Trophoblast cell (in vitro differentiated cells and primary cell): ENCODE measurements at regions not wholly inside any gene's neighbourhood (a gene's known extent, or its start where the extent isn't known, plus 50 kb on each side); places are given as distances from the start of the nearest gene placed in this dataset.
"Not testable (repeated sequence)": the region's sequence is repeated elsewhere in the genome, so short reads cannot be mapped to it uniquely, and the experiment has no call there.

Experiments used
- DNase-seq, 2 donors: peaks; one replicate each; pipeline ENCODE4 v3.0.0-alpha.2; 2016
- H2AFZ ChIP-seq: 2 replicates; pipeline ENCODE4 v1.6.1; 2013; ENCODE audit warnings: low read length, moderate library complexity, mild to moderate bottlenecking; ENCODE audit not compliant: insufficient read depth, poor library complexity
- H2AK5ac ChIP-seq: 2 replicates; pipeline ENCODE4 v1.6.1; 2013; ENCODE audit warnings: mild to moderate bottlenecking, low read length
- H2BK120ac ChIP-seq: 2 replicates; pipeline ENCODE4 v1.6.1; 2013; ENCODE audit warnings: low read length, mild to moderate bottlenecking, moderate library complexity; ENCODE audit not compliant: insufficient read depth, poor library complexity
- H2BK12ac ChIP-seq: 2 replicates; pipeline ENCODE4 v1.6.1; 2013; ENCODE audit warnings: mild to moderate bottlenecking, low read length, moderate library complexity
- H2BK5ac ChIP-seq: 2 replicates; pipeline ENCODE4 v1.6.1; 2013; ENCODE audit warnings: low read length, low read depth, moderate library complexity, mild to moderate bottlenecking; ENCODE audit not compliant: poor library complexity
- H3K14ac ChIP-seq: 2 replicates; pipeline ENCODE4 v1.6.1; 2013; ENCODE audit warnings: mild to moderate bottlenecking, low read length
- H3K18ac ChIP-seq: 2 replicates; pipeline ENCODE4 v1.6.1; 2013; ENCODE audit warnings: mild to moderate bottlenecking, low read length
- H3K23ac ChIP-seq: 2 replicates; pipeline ENCODE4 v1.6.1; 2013; ENCODE audit warnings: low read length
- H3K27ac ChIP-seq: 2 replicates; pipeline ENCODE4 v1.5.1; 2013; ENCODE audit warnings: low read depth, mild to moderate bottlenecking, inconsistent platforms, low read length, moderate library complexity
- H3K27me3 ChIP-seq: 2 replicates; pipeline ENCODE4 v1.6.1; 2013; ENCODE audit warnings: inconsistent platforms, mild to moderate bottlenecking, low read length, moderate library complexity; ENCODE audit not compliant: insufficient read depth
- H3K36me3 ChIP-seq, 2 experiments: 1 replicate in 1 of 2; 2 replicates in 1 of 2; pipeline ENCODE4 v1.6.1; 2013; ENCODE audit warnings: low read length in 2 of 2, mild to moderate bottlenecking in 2 of 2, moderate library complexity in 1 of 2; ENCODE audit not compliant: insufficient read depth in 2 of 2, control insufficient read depth in 1 of 2
- H3K4ac ChIP-seq: 2 replicates; pipeline ENCODE4 v1.6.1; 2013; ENCODE audit warnings: low read depth, mild to moderate bottlenecking, low read length, moderate library complexity
- H3K4me1 ChIP-seq, 2 experiments: 1 replicate in 1 of 2; 2 replicates in 1 of 2; pipeline ENCODE4 v1.6.1; 2013; ENCODE audit warnings: low read length in 2 of 2, mild to moderate bottlenecking in 2 of 2, moderate library complexity in 1 of 2; ENCODE audit not compliant: insufficient read depth in 2 of 2, control insufficient read depth in 1 of 2
- H3K4me2 ChIP-seq: 2 replicates; pipeline ENCODE4 v1.6.1; 2013; ENCODE audit warnings: inconsistent platforms, mild to moderate bottlenecking, low read length, moderate library complexity
- H3K4me3 ChIP-seq: 2 replicates; pipeline ENCODE4 v1.5.1; 2013; ENCODE audit warnings: mild to moderate bottlenecking, low read depth, low read length, inconsistent platforms
- H3K79me1 ChIP-seq: one replicate; pipeline ENCODE4 v1.6.1; 2013; ENCODE audit warnings: low read length
- H3K79me2 ChIP-seq: 2 replicates; pipeline ENCODE4 v1.6.1; 2013; ENCODE audit warnings: low read length, mild to moderate bottlenecking; ENCODE audit not compliant: control insufficient read depth, insufficient read depth, poor library complexity
- H3K9ac ChIP-seq: 2 replicates; pipeline ENCODE4 v1.6.1; 2013; ENCODE audit warnings: mild to moderate bottlenecking, low read length
- H3K9me3 ChIP-seq: 2 replicates; pipeline ENCODE4 v1.6.1; 2013; ENCODE audit warnings: low read depth, mild to moderate bottlenecking, control low read depth, inconsistent platforms, low read length; ENCODE audit not compliant: insufficient read depth
- H4K12ac ChIP-seq: 2 replicates; pipeline ENCODE4 v1.6.1; 2013; ENCODE audit warnings: low read depth, mild to moderate bottlenecking, low read length, moderate library complexity
- H4K8ac ChIP-seq: 2 replicates; pipeline ENCODE4 v1.6.1; 2013; ENCODE audit warnings: low read depth, mild to moderate bottlenecking, low read length, moderate library complexity
- H4K91ac ChIP-seq: one replicate; pipeline ENCODE4 v1.6.1; 2013; ENCODE audit warnings: low read depth, mild to moderate bottlenecking, low read length, moderate library complexity
- WGBS: extraction: QIAGEN DNeasy Blood & Tissue Kit; methylation state at CpG from one replicate; pipeline ENCODE4 v1.1.7; 2013; ENCODE audit warnings: missing lambda C conversion rate; ENCODE audit not compliant: insufficient read length, insufficient coverage; ENCODE audit errors: extremely low coverage; 5-methylcytosine and 5-hydroxymethylcytosine counted together

- DNase-seq, H3K79me2 ChIP-seq, H3K9me3 ChIP-seq, H3K4me1 ChIP-seq, H3K27me3 ChIP-seq, H3K23ac ChIP-seq, H3K18ac ChIP-seq, H3K14ac ChIP-seq, H4K12ac ChIP-seq, H3K79me1 ChIP-seq, H3K4me2 ChIP-seq, H2BK5ac ChIP-seq, H3K4ac ChIP-seq, H2AFZ ChIP-seq, H2BK120ac ChIP-seq, H4K91ac ChIP-seq, H3K36me3 ChIP-seq, H3K27ac ChIP-seq, H2AK5ac ChIP-seq, H4K8ac ChIP-seq, H2BK12ac ChIP-seq, H3K4me3 ChIP-seq, H3K9ac ChIP-seq: not testable (repeated sequence)
- no CpG with 5 or more reads among the region's 23 CpGs for WGBS
Measured at GRCh38 chr4:189722324-189723003, 218.2 kb upstream of the FRG1 start.

- H4K91ac ChIP-seq: not testable (repeated sequence)
Measured at GRCh38 chr4:189727982-189728638, 212.6 kb upstream of the FRG1 start.

GRCh38 chr4:189731989-189732388 lies 208.7 kb upstream of the FRG1 start:
- not testable (repeated sequence) for H2BK120ac ChIP-seq, H3K79me1 ChIP-seq, H3K27me3 ChIP-seq, H3K4ac ChIP-seq, H3K79me2 ChIP-seq, H3K18ac ChIP-seq, H4K8ac ChIP-seq, H2BK5ac ChIP-seq, H3K9me3 ChIP-seq, H4K12ac ChIP-seq, H3K27ac ChIP-seq, H2AFZ ChIP-seq, H2BK12ac ChIP-seq, H3K4me3 ChIP-seq, H3K9ac ChIP-seq, DNase-seq, H3K4me1 ChIP-seq, H3K14ac ChIP-seq, H3K36me3 ChIP-seq, H2AK5ac ChIP-seq, H3K4me2 ChIP-seq, H3K23ac ChIP-seq, H4K91ac ChIP-seq
- no CpG with 5 or more reads among the region's 10 CpGs for WGBS

More at GRCh38 chr4:189727982-189728638, 212.6 kb upstream of the FRG1 start:
- not testable (repeated sequence) for H4K8ac ChIP-seq, H3K18ac ChIP-seq, H3K27ac ChIP-seq, H3K4ac ChIP-seq, H3K4me1 ChIP-seq, H2BK120ac ChIP-seq, H4K12ac ChIP-seq, H2BK5ac ChIP-seq, H3K23ac ChIP-seq, H3K36me3 ChIP-seq, H3K79me2 ChIP-seq, H3K9me3 ChIP-seq, H3K27me3 ChIP-seq, H3K14ac ChIP-seq, H3K79me1 ChIP-seq, H2AFZ ChIP-seq, H2AK5ac ChIP-seq, H3K4me2 ChIP-seq, H3K4me3 ChIP-seq, H3K9ac ChIP-seq, H2BK12ac ChIP-seq, DNase-seq
- no CpG with 5 or more reads among the region's 6 CpGs for WGBS

- H2BK5ac ChIP-seq, DNase-seq, H3K79me1 ChIP-seq, H3K36me3 ChIP-seq, H3K4me2 ChIP-seq, H2BK120ac ChIP-seq, H3K18ac ChIP-seq, H3K4ac ChIP-seq, H2AK5ac ChIP-seq, H2AFZ ChIP-seq, H3K23ac ChIP-seq, H4K8ac ChIP-seq, H4K12ac ChIP-seq, H3K4me3 ChIP-seq, H2BK12ac ChIP-seq, H3K4me1 ChIP-seq, H3K14ac ChIP-seq, H3K79me2 ChIP-seq, H3K9me3 ChIP-seq, H4K91ac ChIP-seq, H3K9ac ChIP-seq, H3K27me3 ChIP-seq, H3K27ac ChIP-seq: not testable (repeated sequence)
- WGBS: no CpG with 5 or more reads among the region's 5 CpGs
Measured at GRCh38 chr4:189733507-189733906, 207.2 kb upstream of the FRG1 start.
